Suprapubic skin (tissue), 4 donors: ENCODE measurements at regions not wholly inside any gene's neighbourhood (a gene's known extent, or its start where the extent isn't known, plus 50 kb on each side); places are given as distances from the start of the nearest gene placed in this dataset.

ENCODE experiments used
- DNase-seq, 2 donors: peaks; one replicate each; pipeline ENCODE4 v3.0.0-alpha.2; 2019; ENCODE audit warnings: low spot score in 2 of 2
- H3K27ac ChIP-seq: fragments of 200-600 bp; sonication (generic); one replicate; pipeline ENCODE4 v1.5.1; 2019
- H3K27me3 ChIP-seq: fragments of 200-600 bp; sonication (generic); one replicate; pipeline ENCODE4 v1.5.1; 2019
- H3K36me3 ChIP-seq: fragments of 200-600 bp; sonication (generic); one replicate; pipeline ENCODE4 v1.5.1; 2019
- H3K4me1 ChIP-seq: fragments of 200-600 bp; sonication (generic); one replicate; pipeline ENCODE4 v1.5.1; 2019
- H3K4me3 ChIP-seq: fragments of 200-600 bp; sonication (generic); one replicate; pipeline ENCODE4 v1.5.1; 2019; ENCODE audit warnings: mild to moderate bottlenecking
- H3K9me3 ChIP-seq: fragments of 200-600 bp; sonication (generic); one replicate; pipeline ENCODE4 v1.5.1; 2019
- EP300 ChIP-seq: sonication (generic); formaldehyde crosslinking; IDR thresholded peaks from one replicate; pipeline ENCODE4 v1.6.1; 2017; ENCODE audit warnings: antibody characterized with exemption
- POLR2A ChIP-seq, 2 donors: fragments of 450-650 bp; IDR thresholded peaks; one replicate each; pipeline ENCODE4 v1.6.1; 2017; ENCODE audit warnings: antibody characterized with exemption in 2 of 2, mild to moderate bottlenecking in 2 of 2, moderate library complexity in 2 of 2
- POLR2AphosphoS5 ChIP-seq, 3 donors: sonication (generic); formaldehyde crosslinking; IDR thresholded peaks; one replicate each; pipeline ENCODE4 v1.6.1; 2017; ENCODE audit warnings: antibody characterized with exemption in 3 of 3
- WGBS: methylation state at CpG from one replicate; pipeline ENCODE4 v1.1.5; 2018; 5-methylcytosine and 5-hydroxymethylcytosine counted together
- TF ChIP-seq, protein P1 (sequence below), 2 donors: fragments of 200-600 bp in 1 of 2; fragments of 450-650 bp in 1 of 2; sonication (generic) in 1 of 2; IDR thresholded peaks; one replicate each; pipeline ENCODE4 v1.5.1; 2016 to 2019; ENCODE audit warnings: antibody characterized with exemption in 2 of 2, mild to moderate bottlenecking in 1 of 2, moderate library complexity in 1 of 2

DNA sequence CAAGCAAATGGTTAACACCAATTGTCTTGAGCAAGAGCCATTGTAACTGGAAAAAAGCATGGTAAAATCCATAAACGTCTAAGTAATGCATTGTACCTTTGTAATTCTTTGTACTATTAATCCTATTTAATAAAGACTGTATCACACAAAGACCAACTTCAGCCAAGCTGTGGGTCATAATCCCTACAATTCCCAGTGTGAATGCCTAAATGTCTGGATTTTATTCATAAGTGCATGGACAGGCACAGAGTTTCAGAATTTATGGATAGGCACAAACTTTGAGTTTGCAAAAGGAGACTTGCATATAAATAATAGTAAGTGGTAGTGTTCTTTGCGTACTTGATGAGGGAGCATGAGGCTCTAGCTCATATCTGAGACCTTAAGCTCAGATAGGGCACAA lies 1280.2 kb upstream of the WWC1 start:
- H3K36me3 ChIP-seq = no peaks in the 10 kb centered on the region
- H3K4me3 ChIP-seq = no peak overlapping the region
- H3K9me3 ChIP-seq = no peaks in the 10 kb centered on the region
- H3K27me3 ChIP-seq = no peaks in the 10 kb centered on the region
- WGBS = 67% methylated on average over 2 of the region's 2 CpGs
- no peak for DNase-seq
- no peaks in the 10 kb centered on the region for H3K4me1 ChIP-seq
- H3K27ac ChIP-seq = no peak overlapping the region
- TF ChIP-seq, protein P1, sequence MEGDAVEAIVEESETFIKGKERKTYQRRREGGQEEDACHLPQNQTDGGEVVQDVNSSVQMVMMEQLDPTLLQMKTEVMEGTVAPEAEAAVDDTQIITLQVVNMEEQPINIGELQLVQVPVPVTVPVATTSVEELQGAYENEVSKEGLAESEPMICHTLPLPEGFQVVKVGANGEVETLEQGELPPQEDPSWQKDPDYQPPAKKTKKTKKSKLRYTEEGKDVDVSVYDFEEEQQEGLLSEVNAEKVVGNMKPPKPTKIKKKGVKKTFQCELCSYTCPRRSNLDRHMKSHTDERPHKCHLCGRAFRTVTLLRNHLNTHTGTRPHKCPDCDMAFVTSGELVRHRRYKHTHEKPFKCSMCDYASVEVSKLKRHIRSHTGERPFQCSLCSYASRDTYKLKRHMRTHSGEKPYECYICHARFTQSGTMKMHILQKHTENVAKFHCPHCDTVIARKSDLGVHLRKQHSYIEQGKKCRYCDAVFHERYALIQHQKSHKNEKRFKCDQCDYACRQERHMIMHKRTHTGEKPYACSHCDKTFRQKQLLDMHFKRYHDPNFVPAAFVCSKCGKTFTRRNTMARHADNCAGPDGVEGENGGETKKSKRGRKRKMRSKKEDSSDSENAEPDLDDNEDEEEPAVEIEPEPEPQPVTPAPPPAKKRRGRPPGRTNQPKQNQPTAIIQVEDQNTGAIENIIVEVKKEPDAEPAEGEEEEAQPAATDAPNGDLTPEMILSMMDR (IDR thresholded peaks at IDR 0.05) = no peak
- TF ChIP-seq POLR2AphosphoS5 (IDR thresholded peaks at IDR 0.05) (no peak), POLR2A (IDR thresholded peaks at IDR 0.05) (no peak), EP300 (no peak)

DNA sequence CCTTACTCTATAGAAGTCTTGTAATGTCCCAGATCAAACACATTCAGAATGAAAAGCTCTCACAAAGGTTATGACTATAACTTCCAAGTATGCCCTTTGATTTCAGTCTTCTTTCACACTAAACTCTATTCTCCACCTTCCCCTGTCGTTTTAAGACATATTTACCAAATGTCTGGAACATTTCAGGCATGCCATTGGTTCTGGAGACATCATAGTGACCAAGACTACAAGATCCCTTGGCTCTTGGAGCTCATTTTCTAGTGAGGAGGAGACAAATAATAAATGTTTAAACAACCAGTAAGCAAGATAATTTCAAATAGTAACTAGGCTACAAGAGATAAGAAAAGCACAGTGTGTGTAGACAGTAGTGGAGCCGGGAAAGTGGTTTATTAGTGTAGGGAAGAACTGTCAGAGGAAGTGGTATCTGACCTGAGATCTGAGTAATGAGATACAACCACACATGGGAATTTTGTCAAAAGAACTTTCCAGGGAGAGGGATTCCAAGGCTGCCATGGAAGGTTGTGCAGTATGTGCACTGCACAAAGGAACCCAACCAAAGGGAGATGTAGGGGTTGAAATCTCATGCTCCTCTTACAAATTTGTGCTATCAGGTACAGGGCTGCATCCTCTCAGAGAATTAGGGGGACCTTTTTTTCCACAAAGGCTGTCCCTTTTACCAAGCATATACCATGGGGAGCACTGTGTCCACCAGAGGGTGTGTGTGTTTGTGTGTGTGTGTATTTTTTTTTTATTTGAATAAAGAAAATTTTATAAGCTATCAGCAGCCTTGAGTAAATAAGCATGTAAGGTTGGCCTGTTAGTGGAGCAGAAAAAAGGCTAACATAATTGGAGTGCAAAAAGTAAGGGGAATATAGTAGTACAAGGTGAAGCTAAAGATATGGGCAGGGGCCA lies 1279.1 kb upstream of the WWC1 start:
- TF ChIP-seq POLR2AphosphoS5 (IDR thresholded peaks at IDR 0.05) = no peak
- no peak for TF ChIP-seq EP300
- no peak overlapping the region for H3K4me3 ChIP-seq
- no peak overlapping the region for H3K27ac ChIP-seq
- H3K27me3 ChIP-seq = no peaks in the 10 kb centered on the region
- WGBS = 58% methylated on average over 2 of the region's 2 CpGs
- no peaks in the 10 kb centered on the region for H3K36me3 ChIP-seq
- H3K4me1 ChIP-seq = no peaks in the 10 kb centered on the region
- no peak for DNase-seq
- H3K9me3 ChIP-seq = no peaks in the 10 kb centered on the region

GRCh38 chr5:167014401-167015056 lies 1276.9 kb upstream of the WWC1 start:
- DNase-seq = no peak

GRCh38 chr5:167020418-167020817 lies 1271.0 kb upstream of the WWC1 start:
- no peak for DNase-seq
- Histone ChIP-seq H3K9me3 (no peaks in the 10 kb centered on the region), H3K36me3 (no peaks in the 10 kb centered on the region), H3K4me1 (no peaks in the 10 kb centered on the region), H3K4me3 (no peak overlapping the region), H3K27ac (no peak overlapping the region), H3K27me3 (no peaks in the 10 kb centered on the region)
- no peak for TF ChIP-seq POLR2AphosphoS5 (IDR thresholded peaks at IDR 0.05)
- no peak for TF ChIP-seq POLR2A (IDR thresholded peaks at IDR 0.05)
- TF ChIP-seq EP300 = no peak
- TF ChIP-seq, protein P1 (IDR thresholded peaks at IDR 0.05) = no peak
- WGBS = 86% methylated on average over 1 of the region's 1 CpG

More at GRCh38 chr5:167014401-167015056, 1276.9 kb upstream of the WWC1 start:
- Histone ChIP-seq H3K27ac (no peak overlapping the region), H3K27me3 (no peaks in the 10 kb centered on the region), H3K9me3 (no peaks in the 10 kb centered on the region), H3K36me3 (no peaks in the 10 kb centered on the region), H3K4me3 (no peak overlapping the region), H3K4me1 (no peaks in the 10 kb centered on the region)
- 46% methylated on average over 5 of the region's 5 CpGs for WGBS
- TF ChIP-seq POLR2AphosphoS5 (IDR thresholded peaks at IDR 0.05) (no peak), EP300 (no peak), POLR2A (IDR thresholded peaks at IDR 0.05) (no peak)
- TF ChIP-seq, protein P1 (IDR thresholded peaks at IDR 0.05) = no peak

DNA sequence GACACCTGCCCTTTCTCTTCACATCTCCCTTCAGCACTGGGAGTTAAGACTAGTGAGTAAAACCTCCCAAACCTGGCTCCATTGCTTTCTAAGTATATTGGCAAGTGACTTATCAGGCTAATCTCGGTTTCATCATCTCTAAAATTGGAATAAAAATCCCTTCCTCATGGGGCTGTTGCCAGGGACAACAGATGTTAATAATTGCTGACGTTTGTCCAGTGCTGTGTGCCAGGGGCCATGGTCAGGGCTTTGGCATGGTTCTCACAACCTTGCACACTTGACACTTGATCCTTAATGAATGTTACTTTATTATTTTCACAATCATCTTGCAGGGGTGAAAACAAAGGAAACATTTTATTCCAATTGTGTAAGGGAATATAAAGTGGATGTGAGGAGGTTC lies 1262.0 kb upstream of the WWC1 start:
- no peaks in the 10 kb centered on the region for H3K9me3 ChIP-seq
- no peak overlapping the region for H3K27ac ChIP-seq
- WGBS = 12% methylated on average over 2 of the region's 2 CpGs
- H3K27me3 ChIP-seq = no peaks in the 10 kb centered on the region
- H3K36me3 ChIP-seq = no peaks in the 10 kb centered on the region
- DNase-seq = no peak
- no peak overlapping the region for H3K4me3 ChIP-seq
- no peaks in the 10 kb centered on the region for H3K4me1 ChIP-seq
- no peak for TF ChIP-seq POLR2A (IDR thresholded peaks at IDR 0.05)
- TF ChIP-seq POLR2AphosphoS5 (IDR thresholded peaks at IDR 0.05) = no peak
- no peak for TF ChIP-seq EP300
- TF ChIP-seq, protein P1 (IDR thresholded peaks at IDR 0.05) = no peak
